RPMI7951 (cell line): ENCODE measurements at regions not wholly inside any gene's neighbourhood (a gene's known extent, or its start where the extent isn't known, plus 50 kb on each side); places are given as distances from the start of the nearest gene placed in this dataset.

Experiments used
- DNase-seq: peaks from one replicate; pipeline ENCODE4 v3.0.0-alpha.2; 2012; ENCODE audit warnings: low read depth

DNA sequence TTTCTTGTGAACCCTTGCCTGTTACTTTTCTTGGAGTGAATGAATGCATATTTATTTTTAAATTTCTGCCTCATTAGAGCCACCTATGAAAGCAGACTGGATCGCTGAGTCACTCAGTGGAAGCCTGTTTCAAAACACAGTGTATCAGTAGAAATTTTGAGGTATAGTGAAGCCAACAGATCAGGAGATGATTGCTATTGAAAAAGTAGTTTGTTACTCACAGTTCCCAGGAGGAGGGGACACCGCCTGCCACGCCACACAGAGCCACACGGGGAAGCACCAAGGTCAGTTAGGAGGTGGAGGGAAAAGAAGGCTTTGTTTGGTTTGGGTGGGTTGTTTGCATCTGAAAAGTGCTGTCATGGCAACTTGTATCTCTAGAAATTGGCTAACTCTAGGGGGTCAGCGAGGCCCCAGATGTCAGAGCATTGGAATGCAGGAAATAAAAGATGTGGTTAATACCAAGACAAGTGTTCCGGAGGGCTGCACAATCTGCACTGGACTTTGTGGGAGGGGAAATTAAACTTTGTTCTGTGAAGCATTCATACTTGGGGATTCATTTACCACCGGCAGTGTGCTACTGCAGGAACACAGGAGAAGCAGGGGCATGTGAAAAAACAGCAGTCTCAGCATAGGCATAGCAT is 106.4 kb upstream of the SDK1 start:
- peak; percentile 100 for DNase-seq

DNA sequence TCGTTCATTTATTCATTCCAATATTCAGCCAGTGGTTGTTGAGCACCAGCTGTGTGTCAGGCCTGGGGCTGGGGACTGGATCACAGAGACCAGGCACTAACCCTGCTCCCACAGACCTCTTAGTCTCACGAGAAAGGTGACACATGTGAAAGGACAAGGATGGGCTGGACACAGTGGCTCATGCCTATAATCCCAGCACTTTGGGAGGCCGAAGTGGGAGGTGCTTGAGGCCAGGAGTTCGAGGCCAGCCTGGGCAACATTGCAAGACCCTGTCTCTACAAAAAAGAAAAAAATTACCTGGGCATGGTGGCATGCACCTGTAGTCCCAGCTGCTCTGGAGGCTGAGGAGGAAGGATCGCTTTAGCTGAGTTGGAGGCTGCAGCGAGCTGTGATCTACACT is 105.9 kb upstream of the SDK1 start:
- no peak for DNase-seq

DNA sequence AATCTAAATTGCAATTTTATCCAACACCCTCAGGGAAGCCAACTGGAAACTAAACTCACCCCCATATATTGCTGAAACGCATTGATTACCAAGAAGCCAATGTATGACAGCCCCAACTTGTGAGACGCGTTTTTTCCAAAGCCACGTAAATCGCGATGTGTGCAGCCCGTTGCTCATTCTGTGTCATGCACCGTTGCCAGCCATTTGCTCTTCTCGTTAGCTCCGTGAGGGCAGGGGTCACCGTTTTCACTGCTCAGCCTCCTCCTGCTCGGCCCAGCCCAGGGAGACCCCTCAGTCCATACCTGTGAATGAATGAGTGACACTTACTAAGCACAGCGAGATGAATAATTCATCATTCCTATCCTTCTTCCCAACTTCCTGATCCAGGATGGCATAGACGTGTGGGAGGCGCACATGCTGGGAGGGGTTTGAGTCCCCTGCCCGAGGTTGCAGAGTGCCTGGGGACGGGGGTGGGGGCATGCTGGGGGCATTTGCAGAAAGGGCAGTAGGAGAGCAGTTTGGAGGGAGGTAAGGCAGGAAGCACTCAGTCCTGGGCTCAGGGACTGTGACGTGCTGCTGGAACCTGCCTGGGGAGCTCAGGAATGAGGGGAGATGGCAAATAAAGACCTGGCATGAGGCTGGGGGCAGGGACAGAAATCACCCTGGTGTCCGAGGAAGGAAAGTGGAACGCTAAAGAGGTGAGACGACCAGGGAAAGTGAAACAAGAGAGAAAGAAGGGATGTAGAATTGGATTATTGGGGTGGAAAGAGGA is 104.2 kb upstream of the SDK1 start:
- no peak for DNase-seq

DNA sequence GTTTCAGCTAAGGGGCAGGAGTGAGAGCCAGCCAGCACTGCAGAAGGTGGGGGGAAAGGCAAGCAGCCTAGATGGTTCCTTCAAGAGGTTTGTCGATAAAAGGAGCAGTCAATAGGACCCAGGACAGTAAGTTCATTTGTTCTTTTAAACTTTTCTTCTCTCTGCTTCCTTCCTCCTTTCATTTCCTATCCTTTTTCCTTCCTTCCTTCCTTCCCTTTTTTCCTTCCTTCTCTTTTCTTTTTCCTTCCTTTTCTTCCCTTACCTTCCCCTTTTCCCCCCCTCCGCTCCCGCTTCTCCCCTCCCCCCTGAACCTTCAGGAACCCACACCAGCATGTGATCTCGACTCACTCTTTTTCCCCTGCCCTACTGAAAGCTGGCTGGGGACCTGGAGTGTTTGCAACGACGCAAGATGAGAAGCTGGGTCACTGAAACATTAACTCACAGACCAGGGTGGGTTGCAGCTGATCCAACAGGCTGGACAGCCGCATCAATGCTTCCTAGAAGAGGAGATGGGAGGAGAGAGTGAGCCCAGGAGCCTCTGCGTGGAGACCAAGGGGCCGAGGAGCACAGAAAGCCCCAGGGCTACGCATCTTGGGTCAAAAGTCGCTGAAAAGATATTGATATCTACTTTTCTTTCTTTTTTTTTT is 103.4 kb upstream of the SDK1 start:
- DNase-seq, result no peak

DNA sequence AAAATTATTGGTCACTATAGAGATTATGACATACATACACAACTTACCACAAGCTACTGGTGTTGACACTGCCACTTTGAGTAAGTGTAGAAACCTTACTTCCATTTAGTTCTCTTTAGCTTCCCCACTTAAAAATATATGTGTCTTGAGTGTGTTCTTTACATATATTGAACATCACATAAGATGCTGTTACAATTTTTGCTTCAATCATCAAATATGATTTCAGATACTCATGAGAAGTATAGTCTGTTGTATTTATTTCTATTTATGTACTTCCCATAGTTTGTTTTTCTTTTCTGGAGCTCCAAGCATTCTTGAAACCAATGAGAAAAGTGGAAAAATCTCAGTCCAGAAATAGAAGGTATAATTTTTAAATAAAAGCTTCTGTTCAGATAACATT is 102.7 kb upstream of the SDK1 start:
- no peak for DNase-seq

DNA sequence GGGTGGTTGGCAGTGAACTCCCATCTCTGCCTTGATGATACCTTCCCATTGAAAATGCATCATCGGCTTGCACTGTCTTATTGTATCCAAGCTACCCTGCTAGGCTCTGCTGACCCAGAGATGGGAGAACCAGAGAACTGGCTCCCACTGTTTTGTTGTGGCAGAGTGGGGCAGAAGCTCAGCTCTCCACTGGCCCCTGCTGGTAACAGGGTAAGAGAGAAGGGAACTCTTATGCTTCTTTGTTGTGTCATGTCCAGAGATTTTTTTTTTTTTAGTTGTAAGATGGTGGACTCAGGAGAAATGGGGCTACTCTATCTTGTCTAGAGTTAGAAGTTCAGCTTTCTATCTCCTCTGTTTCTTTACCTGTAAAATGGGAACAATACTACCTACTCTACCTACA is 100.5 kb upstream of the SDK1 start:
- peak; percentile 83 for DNase-seq

DNA sequence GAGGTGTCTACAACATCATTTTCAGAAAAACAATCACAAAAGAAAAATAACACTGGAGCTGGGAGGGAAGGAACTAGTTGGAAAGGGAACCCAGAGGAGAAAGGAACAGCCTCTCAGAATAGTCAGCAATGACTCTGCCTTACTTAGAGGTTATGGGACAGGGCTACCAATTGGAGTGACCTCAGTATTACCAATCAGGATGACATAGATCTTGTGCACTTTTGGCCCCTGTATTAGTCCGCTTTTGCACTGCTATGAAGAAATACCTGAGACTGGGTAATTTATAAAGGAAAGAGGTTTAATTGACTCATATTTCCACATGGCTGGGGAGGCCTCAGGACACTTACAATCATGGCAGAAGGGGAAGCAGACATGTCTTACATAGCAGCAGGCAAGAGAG is 99.7 kb upstream of the SDK1 start:
- no peak for DNase-seq

DNA sequence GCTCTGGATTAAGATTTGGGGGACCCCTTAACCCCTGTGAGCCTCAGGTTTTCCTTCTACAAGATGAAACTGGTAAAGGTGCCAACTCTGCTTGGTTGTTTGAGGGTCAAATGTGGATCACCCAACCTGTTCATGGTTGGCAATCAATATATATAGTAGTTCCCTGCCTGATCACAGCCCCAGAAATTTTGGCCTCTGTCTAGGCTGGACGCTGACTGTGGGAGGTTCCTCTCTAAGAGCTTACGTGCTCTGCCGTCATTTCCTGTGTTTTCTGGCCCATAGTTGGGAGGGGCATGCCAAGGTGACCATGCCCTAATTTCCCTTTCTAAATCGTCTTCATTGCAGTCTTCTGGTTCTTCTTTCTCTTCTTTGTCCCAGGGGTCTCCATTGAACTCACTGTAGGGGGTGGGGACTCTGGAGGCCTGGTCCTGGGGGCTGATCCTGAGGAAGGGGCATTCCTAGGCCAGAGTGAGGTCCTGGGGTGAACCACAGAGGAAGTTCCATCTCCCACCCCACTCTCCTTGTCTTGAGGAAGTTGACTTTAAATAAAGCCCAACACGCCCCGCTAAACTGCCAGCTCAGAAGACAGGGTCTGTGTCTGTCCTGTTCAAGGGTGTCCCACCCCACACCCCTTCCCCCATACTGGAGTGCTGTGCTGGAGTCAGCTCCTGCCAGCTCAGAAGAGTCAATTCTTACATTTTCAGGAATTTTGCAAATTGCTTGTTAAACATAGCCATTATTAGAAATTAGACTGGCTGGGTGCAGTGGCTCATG is 98.9 kb upstream of the SDK1 start:
- no peak for DNase-seq

DNA sequence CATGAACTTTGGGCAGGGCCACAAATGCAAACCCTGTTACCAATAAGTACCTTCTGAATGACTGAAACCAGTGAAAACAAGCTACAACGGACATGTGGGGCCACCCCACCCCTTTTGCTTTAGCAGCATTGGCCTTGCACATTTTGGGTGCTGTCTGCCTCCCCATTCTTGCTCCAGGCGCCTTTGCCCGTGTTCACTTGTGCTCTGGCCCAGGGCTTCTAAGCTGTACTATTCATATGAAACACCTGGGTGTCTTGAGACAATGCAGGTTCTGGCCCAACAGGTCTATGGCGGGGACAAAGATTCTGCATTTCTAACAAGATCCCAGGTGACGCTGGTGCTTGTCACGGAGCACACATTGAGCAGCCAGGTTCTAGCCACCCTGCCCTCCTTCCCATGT is 96.5 kb upstream of the SDK1 start:
- DNase-seq, result no peak

DNA sequence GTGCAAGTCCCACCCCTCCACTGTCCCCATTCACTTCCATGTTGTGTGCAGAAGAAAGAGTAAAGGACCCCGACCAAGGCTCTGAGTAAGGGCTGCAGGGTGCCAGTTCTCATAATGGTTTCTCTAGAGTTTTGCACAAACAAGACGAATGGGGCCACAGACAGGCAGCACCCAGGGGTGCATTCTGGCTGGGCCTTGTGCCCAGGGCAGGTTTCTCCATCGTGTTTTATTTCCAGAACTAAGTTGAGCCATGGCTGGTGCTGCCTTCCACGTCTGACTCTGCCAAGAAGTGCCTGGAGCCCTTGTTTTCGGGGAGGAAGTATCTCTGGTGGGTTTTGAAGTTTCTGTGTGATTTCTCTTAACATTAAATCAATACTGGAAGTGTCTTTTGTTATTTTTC is 95.0 kb upstream of the SDK1 start:
- DNase-seq, result no peak

DNA sequence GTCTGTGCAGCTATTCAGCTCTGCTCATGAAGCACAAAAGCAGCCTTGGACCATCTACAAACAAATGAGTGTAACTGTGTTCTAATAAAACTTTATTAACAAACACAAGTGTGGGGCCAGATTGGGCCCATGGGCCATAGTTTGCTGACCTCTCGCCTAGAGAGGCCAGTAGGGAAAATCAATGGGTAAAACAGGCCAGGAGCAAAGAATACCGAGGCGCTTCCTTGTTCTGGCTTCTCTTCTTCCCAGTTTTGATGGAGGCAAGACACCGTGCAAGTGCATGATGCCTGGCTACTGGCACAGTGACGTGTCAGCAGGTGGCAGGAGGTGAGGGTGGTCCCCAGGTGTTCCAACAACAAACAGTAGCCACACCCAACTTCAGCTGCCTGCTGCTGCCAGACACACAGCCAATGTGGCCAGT is 94.3 kb upstream of the SDK1 start:
- no peak for DNase-seq

DNA sequence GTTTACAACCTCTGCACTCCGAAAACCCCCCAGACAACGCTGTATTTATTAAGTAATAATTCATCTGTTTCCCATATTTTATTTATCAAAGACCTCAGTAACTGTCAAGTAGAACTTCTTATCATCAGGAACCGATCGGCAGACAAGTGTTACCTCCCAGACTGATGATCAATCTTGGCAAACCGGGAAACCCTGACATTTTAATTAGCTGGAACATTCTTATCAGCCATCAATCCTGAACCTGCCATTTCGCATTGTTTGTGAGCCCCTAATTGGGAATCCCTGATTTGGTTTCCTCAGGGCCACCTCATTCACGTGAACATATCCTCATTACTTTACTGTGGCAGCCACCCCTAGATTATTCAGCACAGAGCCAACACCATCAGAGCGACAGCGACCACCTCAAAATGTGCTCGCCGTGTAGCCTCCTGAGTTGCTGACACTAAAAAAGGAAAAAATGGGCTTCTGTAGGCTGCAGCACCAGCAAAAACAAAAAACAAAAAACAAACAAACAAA is 93.6 kb upstream of the SDK1 start:
- no peak for DNase-seq

DNA sequence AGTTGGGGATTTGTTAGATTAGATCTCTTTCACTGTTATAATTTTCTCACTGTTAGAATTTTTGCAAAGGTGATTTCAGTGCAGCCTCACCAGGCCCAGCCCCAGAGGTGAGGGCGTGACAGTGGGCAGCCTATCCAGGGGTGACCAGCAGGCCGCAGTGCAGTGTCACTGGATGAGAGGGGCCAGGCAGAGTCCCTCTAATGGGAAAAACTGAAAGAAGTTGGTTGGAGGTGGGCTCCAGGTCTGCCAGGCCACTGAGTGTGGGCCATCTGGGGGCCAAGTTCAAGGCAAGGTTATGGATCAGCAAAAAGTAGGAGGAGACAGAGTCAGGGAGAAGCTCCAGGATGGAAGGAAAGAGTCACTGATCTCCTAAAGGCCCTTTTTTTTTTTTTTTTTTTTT is 90.5 kb upstream of the SDK1 start:
- no peak for DNase-seq

DNA sequence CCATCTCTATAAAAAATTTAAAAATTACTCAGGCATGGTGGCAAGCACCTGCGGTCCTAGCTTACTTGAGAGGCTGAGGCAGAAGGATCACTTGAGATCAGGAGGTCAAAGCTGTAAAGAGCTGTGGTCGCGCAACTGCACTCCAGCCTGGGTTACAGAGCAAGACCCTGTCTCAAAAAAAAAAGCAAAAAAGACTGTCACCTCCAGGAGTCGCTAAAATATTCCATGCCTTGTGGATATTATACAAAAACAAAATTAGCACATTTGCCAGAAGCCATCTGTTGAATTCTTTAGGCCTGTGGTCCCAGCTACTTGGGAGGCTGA is 87.0 kb upstream of the SDK1 start:
- DNase-seq, result no peak

DNA sequence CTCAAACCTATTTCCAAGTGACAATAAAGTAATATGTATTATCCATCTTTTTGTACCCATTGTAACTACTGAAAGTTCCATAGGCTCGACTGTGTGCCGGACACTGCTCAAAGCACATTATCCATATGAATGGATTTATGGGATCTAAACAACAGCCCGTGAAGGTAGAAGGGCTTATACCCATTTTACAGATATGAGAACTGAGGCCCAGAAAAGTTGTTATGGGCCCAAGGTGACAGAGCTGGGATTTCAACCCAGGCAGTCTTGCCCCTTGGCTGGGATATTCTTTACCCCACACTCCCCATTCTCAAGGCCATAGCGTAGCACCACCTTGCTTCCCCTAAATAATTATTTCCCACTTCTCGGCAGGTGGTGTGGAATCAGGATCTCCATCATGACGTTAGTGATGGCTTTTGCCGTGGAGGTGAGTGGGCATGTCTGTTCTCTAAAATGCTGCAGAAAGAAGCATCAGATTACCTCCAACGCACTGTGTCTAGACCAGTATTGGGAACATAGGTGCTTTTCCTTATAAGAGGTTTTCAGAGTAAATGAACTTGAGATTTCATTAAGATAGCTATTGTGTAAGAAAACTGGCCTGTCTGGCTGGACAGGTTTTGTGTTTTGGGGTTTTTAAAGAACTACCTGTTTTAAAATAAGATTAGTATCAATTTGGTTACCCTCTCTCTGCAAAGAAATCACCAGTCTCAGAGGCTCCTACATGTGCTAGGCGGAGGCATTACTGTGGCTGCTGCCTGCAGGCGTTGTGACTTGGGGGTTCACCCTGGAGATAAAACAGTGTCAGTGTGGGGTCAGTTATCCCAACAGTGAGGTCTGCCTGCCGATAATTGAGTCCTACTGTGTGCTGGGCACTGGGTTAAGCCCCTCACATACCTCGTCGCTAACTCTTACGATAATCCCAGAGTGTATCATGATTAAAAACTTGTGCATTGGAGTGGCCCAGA is 85.1 kb upstream of the SDK1 start:
- no peak for DNase-seq

DNA sequence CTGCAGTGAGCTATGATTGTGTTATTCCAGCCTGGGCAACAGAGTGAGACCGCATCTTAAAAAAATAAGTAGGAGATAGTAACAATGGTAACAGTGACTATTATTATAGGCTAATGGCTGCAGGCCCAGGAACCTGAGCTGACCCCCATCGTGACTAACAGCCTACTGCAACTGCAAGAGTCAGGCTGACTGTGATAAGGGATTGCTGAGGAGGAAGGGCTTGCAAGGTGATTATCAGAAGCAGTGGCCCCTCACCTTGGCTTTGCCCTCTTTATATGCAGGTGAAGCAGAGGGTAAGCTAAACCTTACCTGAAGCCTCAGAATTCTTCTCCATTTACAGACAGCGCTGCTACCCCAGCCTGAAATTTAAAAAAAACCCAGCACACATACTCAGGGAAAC is 83.9 kb upstream of the SDK1 start:
- DNase-seq, result peak; percentile 34

DNA sequence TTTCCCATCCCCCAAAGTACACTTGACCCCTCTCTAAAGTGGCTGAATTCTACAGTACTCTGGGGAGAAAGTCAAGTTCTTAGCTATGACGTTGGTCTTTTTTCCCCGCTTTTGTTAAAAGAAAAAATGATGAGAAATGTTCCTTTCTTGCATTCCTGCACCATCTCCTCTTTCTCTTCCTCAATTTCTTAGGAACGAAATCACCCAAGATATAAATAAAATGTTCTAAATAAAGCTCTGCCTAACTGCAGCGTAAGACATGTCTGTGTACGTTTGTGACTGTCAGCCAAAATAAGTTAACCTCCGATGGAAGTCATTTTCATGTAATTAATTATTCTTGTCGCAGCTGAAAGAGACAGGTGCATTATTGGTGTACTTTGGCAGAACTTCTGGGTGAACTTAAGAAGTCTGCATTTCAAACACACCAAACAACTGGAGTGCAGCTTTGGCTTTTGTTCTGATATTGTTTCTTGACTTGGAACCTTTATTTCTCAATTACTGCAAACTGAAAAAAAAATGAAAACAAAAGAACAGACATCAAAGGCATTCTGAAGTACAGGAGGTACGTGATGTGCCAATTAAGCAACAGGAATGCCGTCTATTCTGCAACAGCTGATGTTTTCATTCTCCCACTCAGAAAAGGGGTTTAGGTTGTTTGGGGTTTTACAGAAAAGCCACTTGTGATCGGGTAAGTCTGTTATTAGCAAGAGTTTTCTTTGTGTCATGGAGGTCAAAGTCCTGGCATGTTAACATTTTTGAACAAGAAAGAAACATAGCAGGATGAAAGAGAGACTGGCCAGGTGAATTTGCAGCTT is 82.4 kb upstream of the SDK1 start:
- DNase-seq, result no peak

DNA sequence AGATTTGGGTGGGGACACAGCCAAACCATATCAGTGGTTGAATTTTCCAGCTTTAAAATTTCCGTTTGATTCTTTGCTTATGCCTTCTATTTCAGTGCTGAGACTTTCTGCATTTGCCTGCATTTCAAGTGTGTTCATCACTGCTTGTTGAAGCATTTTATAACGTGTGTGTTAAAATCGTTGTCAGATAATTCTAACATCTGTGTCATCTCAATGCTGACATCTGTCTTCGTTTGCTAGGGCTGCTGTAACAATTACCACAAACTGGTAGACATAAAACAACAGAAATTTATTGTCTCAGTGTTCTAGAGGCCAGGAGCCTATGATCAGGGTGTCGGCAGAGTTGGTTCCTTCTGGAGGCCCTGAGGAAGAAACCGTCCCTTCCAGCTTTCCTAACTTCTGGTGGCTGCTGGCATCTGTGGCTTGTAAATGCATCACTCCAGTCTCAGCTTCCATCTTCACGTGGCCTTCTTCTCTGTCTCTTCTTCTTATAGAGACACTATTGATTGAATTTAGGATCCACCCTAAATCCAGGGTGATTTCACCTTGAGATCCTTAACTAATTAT is 71.1 kb upstream of the SDK1 start:
- no peak for DNase-seq

DNA sequence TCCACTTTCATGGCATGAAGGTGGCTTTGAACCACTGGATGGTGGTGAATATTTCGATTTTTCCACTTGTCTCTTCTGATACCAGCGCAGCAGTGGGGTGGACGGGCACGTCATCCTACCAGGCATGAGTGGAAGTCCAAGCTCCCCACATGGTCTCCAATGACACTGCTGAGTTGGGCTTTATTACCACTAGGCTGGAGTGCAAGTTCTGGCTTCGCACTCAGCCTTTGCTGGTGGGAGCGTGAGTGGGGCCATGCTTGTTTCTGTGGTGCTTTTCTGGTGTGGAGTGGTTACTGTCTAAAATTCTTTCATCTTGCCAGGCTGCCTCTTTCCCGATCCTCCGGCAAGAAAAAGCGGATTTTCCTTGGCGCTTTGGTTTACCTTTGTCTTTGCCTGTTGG is 70.1 kb upstream of the SDK1 start:
- no peak for DNase-seq

DNA sequence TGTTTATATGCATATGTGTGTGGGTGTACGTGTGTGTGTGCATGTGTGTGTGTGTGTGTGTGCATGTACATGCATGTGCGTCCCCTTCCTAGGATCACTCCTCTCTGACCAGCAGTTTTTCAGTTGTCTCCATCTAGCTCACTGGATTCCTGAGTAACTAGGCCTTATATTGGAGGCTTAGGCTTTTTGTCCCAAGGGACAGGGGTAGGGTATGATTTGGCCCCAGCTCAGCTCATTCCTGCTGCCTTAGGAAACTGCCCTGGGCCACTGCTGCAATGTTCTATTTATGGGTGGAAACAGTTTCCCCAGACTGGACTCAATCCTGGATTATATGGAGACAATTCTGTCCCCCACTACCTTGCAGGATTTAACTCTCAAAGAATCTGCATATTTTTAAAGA is 68.8 kb upstream of the SDK1 start:
- DNase-seq, result no peak
